ENCODE measurements at regions not wholly inside any gene's neighbourhood (a gene's known extent, or its start where the extent isn't known, plus 50 kb on each side); places are given as distances from the start of the nearest gene placed in this dataset.
"Not testable (repeated sequence)": the region's sequence is repeated elsewhere in the genome, so short reads cannot be mapped to it uniquely, and the experiment has no call there.

GRCh38 chr2:185417111-185417510, 321.5 kb upstream of the FSIP2 start:
- ATAC-seq: no peak
- no peak for TF ChIP-seq BACH2 (CRISPR knock-in tag; IDR thresholded peaks at IDR 0.05; ENCODE audit: borderline replicate concordance)
- TF ChIP-seq ZNF565 (CRISPR knock-in tag; conservative IDR thresholded peaks at IDR 0.05; ENCODE audit: low read depth): no peak
- no peak for TF ChIP-seq RARB (CRISPR knock-in tag; IDR thresholded peaks at IDR 0.05)
- no peak for TF ChIP-seq PATZ1 (CRISPR knock-in tag; IDR thresholded peaks at IDR 0.05; ENCODE audit: borderline replicate concordance)
- no peak for TF ChIP-seq POU6F1 (CRISPR knock-in tag; IDR thresholded peaks at IDR 0.05; ENCODE audit: borderline replicate concordance, low read depth)
- no peak for TF ChIP-seq TSHZ2 (CRISPR knock-in tag; IDR thresholded peaks at IDR 0.05)
- no peak for TF ChIP-seq ARNTL (CRISPR knock-in tag; IDR thresholded peaks at IDR 0.05; ENCODE audit: borderline replicate concordance, low read depth)
- no peak for TF ChIP-seq ZC3H10 (CRISPR knock-in tag; IDR thresholded peaks at IDR 0.05)
- TF ChIP-seq TOX (CRISPR knock-in tag; IDR thresholded peaks at IDR 0.05; ENCODE audit: borderline replicate concordance): no peak
- TF ChIP-seq ESRRG (CRISPR knock-in tag; IDR thresholded peaks at IDR 0.05): no peak
- TF ChIP-seq OSR1 (CRISPR knock-in tag; IDR thresholded peaks at IDR 0.05): no peak
- TF ChIP-seq CSDC2 (CRISPR knock-in tag; IDR thresholded peaks at IDR 0.05): no peak
- no peak for TF ChIP-seq CREB5 (CRISPR knock-in tag; IDR thresholded peaks at IDR 0.05; ENCODE audit: low read depth)
- no peak for TF ChIP-seq ISL1 (CRISPR knock-in tag; IDR thresholded peaks at IDR 0.05)
- no peak for TF ChIP-seq ZFP3 (CRISPR knock-in tag; IDR thresholded peaks at IDR 0.05)
- TF ChIP-seq ZNF8 (CRISPR knock-in tag; IDR thresholded peaks at IDR 0.05): no peak
- TF ChIP-seq SNAI2 (CRISPR knock-in tag; IDR thresholded peaks at IDR 0.05): no peak
- TF ChIP-seq PPARA (CRISPR knock-in tag; IDR thresholded peaks at IDR 0.05; ENCODE audit: borderline replicate concordance): no peak
- TF ChIP-seq TCF4 (CRISPR knock-in tag; IDR thresholded peaks at IDR 0.05; ENCODE audit: borderline replicate concordance): no peak
- TF ChIP-seq ZFP30 (CRISPR knock-in tag; IDR thresholded peaks at IDR 0.05): no peak

GRCh38 chr2:185417688-185418087, 320.9 kb upstream of the FSIP2 start:
- ATAC-seq: no peak
- TF ChIP-seq TOX (CRISPR knock-in tag; IDR thresholded peaks at IDR 0.05; ENCODE audit: borderline replicate concordance) (no peak), OSR1 (CRISPR knock-in tag; IDR thresholded peaks at IDR 0.05) (no peak), TSHZ2 (CRISPR knock-in tag; IDR thresholded peaks at IDR 0.05) (no peak), ZNF8 (CRISPR knock-in tag; IDR thresholded peaks at IDR 0.05) (no peak), SNAI2 (CRISPR knock-in tag; IDR thresholded peaks at IDR 0.05) (no peak), GLIS3 (CRISPR knock-in tag; IDR thresholded peaks at IDR 0.05) (no peak), ZFP30 (CRISPR knock-in tag; IDR thresholded peaks at IDR 0.05) (no peak), ZFP3 (CRISPR knock-in tag; IDR thresholded peaks at IDR 0.05) (no peak), ZNF70 (CRISPR knock-in tag; IDR thresholded peaks at IDR 0.05) (no peak), ESRRG (CRISPR knock-in tag; IDR thresholded peaks at IDR 0.05) (no peak), CSRNP3 (CRISPR knock-in tag; IDR thresholded peaks at IDR 0.05) (no peak), ARNTL (CRISPR knock-in tag; IDR thresholded peaks at IDR 0.05; ENCODE audit: borderline replicate concordance, low read depth) (no peak), CREB5 (CRISPR knock-in tag; IDR thresholded peaks at IDR 0.05; ENCODE audit: low read depth) (no peak), ZC3H10 (CRISPR knock-in tag; IDR thresholded peaks at IDR 0.05) (no peak), PPARA (CRISPR knock-in tag; IDR thresholded peaks at IDR 0.05; ENCODE audit: borderline replicate concordance) (no peak)

- not testable (repeated sequence) for ATAC-seq
Observed at GRCh38 chr2:185424958-185425629, 313.5 kb upstream of the FSIP2 start.

All from SK-N-SH treated with all-trans-retinoic acid at 6 μM for 48 hours (cell line).